Left ventricle myocardium inferior (tissue), 1 donor: ENCODE measurements at regions not wholly inside any gene's neighbourhood (a gene's known extent, or its start where the extent isn't known, plus 50 kb on each side); places are given as distances from the start of the nearest gene placed in this dataset.
"Not testable (repeated sequence)": the region's sequence is repeated elsewhere in the genome, so short reads cannot be mapped to it uniquely, and the experiment has no call there.

Experiments used
- DNase-seq: peaks from one replicate; pipeline ENCODE4 v3.0.0-alpha.2; 2020
- H3K27ac ChIP-seq: fragments of 200-600 bp; replicated peaks from 2 replicates; pipeline ENCODE4 v1.8.0; 2021
- H3K27me3 ChIP-seq: fragments of 200-600 bp; 2 replicates; pipeline ENCODE4 v1.8.0; 2021; ENCODE audit warnings: low read depth
- H3K36me3 ChIP-seq: fragments of 200-600 bp; 2 replicates; pipeline ENCODE4 v1.8.0; 2021
- H3K4me1 ChIP-seq: fragments of 200-600 bp; 2 replicates; pipeline ENCODE4 v1.8.0; 2021
- H3K4me3 ChIP-seq: fragments of 200-600 bp; 2 replicates; pipeline ENCODE4 v1.8.0; 2021; ENCODE audit warnings: mild to moderate bottlenecking, moderate library complexity
- H3K9me3 ChIP-seq: fragments of 200-600 bp; replicated peaks from 2 replicates; pipeline ENCODE4 v1.8.0; 2021
- CTCF ChIP-seq: fragments of 200-600 bp; IDR thresholded peaks from 2 replicates; pipeline ENCODE4 v1.8.0; 2021; ENCODE audit warnings: antibody characterized with exemption, mild to moderate bottlenecking, borderline replicate concordance
- intact Hi-C: fragments of 100-400 bp; cut with micrococcal nuclease; formaldehyde crosslinking; loops from one replicate; pipeline ENCODE4 v1.11.0; 2022
- donor health status: DM: no; HTN: yes; CAD: no; lungs with severe emphysema.

- no peak overlapping the region for H3K4me3 ChIP-seq
- no peaks in the 10 kb centered on the region for H3K4me1 ChIP-seq
- peak; percentile 5 for DNase-seq
- no peak for TF ChIP-seq CTCF
- H3K9me3 ChIP-seq = peaks cover 4% of the 10 kb centered on the region
- no peaks in the 10 kb centered on the region for H3K36me3 ChIP-seq
- H3K27ac ChIP-seq = no peak overlapping the region
- intact Hi-C loops = no loop called here
- peaks cover 39% of the 10 kb centered on the region for H3K27me3 ChIP-seq
Observed at GRCh38 chr14:104305511-104306449, 167.4 kb downstream of the KIF26A start.

GRCh38 chr14:104306450-104307040 lies 168.2 kb downstream of the KIF26A start:
- intact Hi-C loops = no loop called here
- Histone ChIP-seq H3K9me3 (peaks cover 12% of the 10 kb centered on the region), H3K36me3 (no peaks in the 10 kb centered on the region), H3K4me3 (no peak overlapping the region), H3K27me3 (peaks cover 39% of the 10 kb centered on the region), H3K4me1 (no peaks in the 10 kb centered on the region), H3K27ac (no peak overlapping the region)
- DNase-seq = peak; percentile 4
- no peak for TF ChIP-seq CTCF

- peak; percentile 7 for DNase-seq
- Histone ChIP-seq H3K36me3 (no peaks in the 10 kb centered on the region), H3K4me1 (no peaks in the 10 kb centered on the region), H3K27me3 (peaks cover 39% of the 10 kb centered on the region), H3K4me3 (no peak overlapping the region), H3K27ac (no peak overlapping the region), H3K9me3 (peaks cover 13% of the 10 kb centered on the region)
- TF ChIP-seq CTCF = no peak
- intact Hi-C loops = no loop called here
Observed at GRCh38 chr14:104307246-104307626, 168.8 kb downstream of the KIF26A start.

- TF ChIP-seq CTCF = no peak
- intact Hi-C loops = no loop called here
- no peaks in the 10 kb centered on the region for H3K4me1 ChIP-seq
- H3K4me3 ChIP-seq = no peak overlapping the region
- H3K9me3 ChIP-seq = peaks cover 13% of the 10 kb centered on the region
- H3K27ac ChIP-seq = no peak overlapping the region
- peak; percentile 12 for DNase-seq
- no peaks in the 10 kb centered on the region for H3K36me3 ChIP-seq
- peaks cover 39% of the 10 kb centered on the region for H3K27me3 ChIP-seq
Observed at GRCh38 chr14:104307627-104308401, 169.4 kb downstream of the KIF26A start.

GRCh38 chr14:104308534-104308933 lies 170.1 kb downstream of the KIF26A start:
- H3K4me1 ChIP-seq, DNase-seq, intact Hi-C loops, H3K36me3 ChIP-seq, H3K4me3 ChIP-seq, H3K27ac ChIP-seq: not testable (repeated sequence)
- H3K9me3 ChIP-seq = peaks cover 13% of the 10 kb centered on the region
- H3K27me3 ChIP-seq = peaks cover 35% of the 10 kb centered on the region
